H1 (cell line): ENCODE measurements at regions not wholly inside any gene's neighbourhood (a gene's known extent, or its start where the extent isn't known, plus 50 kb on each side); places are given as distances from the start of the nearest gene placed in this dataset.

Experiments
- CTCF ChIA-PET: fragments of 300-600 bp; sonication (Branson Sonifier 250); formaldehyde crosslinking; loops from one replicate; lab custom pipeline; 2021; ENCODE audit not compliant: partially characterized antibody; lab: Charles Lee
- POLR2A ChIA-PET: fragments of 300-600 bp; sonication (Branson Sonifier 250); formaldehyde crosslinking; loops from one replicate; lab custom pipeline; 2021; ENCODE audit warnings: inconsistent platforms; ENCODE audit not compliant: partially characterized antibody; lab: Charles Lee
- DNase-seq, 2 experiments: peaks; one replicate each; pipeline versions ENCODE4 v3.0.0 to v3.0.0-alpha.2; 2010 to 2022; ENCODE audit warnings: low spot score in 2 of 2, low read depth in 1 of 2, mixed read lengths in 1 of 2
- FAIRE-seq: peaks from 2 replicates; lab custom pipeline; 2011; peaks lifted over from hg19 to GRCh38; lab: Jason Lieb, UNC
- H2AFZ ChIP-seq: 2 replicates; pipeline ENCODE4 v1.8.1; 2012; ENCODE audit warnings: low read length, inconsistent platforms
- H2AK5ac ChIP-seq: 2 replicates; pipeline ENCODE4 v1.6.1; 2013; ENCODE audit warnings: low read depth, low read length
- H2BK120ac ChIP-seq: replicated peaks from 2 replicates; pipeline ENCODE3; 2013; ENCODE audit warnings: low read depth, low read length, inconsistent platforms
- H2BK12ac ChIP-seq: 2 replicates; pipeline ENCODE4 v1.6.1; 2013; ENCODE audit warnings: low read depth, low read length
- H2BK15ac ChIP-seq: 2 replicates; pipeline ENCODE4 v1.6.1; 2013; ENCODE audit warnings: low read length
- H2BK20ac ChIP-seq: 2 replicates; pipeline ENCODE4 v1.6.1; 2013; ENCODE audit warnings: low read length
- H2BK5ac ChIP-seq: 2 replicates; pipeline ENCODE4 v1.6.1; 2013; ENCODE audit warnings: low read depth, low read length
- H3K14ac ChIP-seq: 2 replicates; pipeline ENCODE4 v1.6.1; 2013; ENCODE audit warnings: inconsistent platforms; ENCODE audit not compliant: insufficient read length
- H3K18ac ChIP-seq: 2 replicates; pipeline ENCODE4 v1.6.1; 2013; ENCODE audit warnings: low read length; ENCODE audit errors: extremely low read depth
- H3K23ac ChIP-seq: 2 replicates; pipeline ENCODE4 v1.6.1; 2013; ENCODE audit warnings: inconsistent platforms; ENCODE audit not compliant: insufficient read length
- H3K23me2 ChIP-seq: 2 replicates; pipeline ENCODE4 v1.6.1; 2013; ENCODE audit warnings: low read depth, low read length
- H3K27ac ChIP-seq: 2 replicates; pipeline ENCODE4 v1.6.1; 2011; ENCODE audit warnings: low read depth, low read length, inconsistent platforms
- H3K27me3 ChIP-seq, 4 experiments: replicated peaks in 1 of 4; 1 replicate in 1 of 4; 2 replicates in 3 of 4; pipeline versions ENCODE4 v1.6.1 to v1.8.1; 2011 to 2013; ENCODE audit warnings: low read length in 3 of 4, mild to moderate bottlenecking in 3 of 4, inconsistent platforms in 2 of 4, mixed read lengths in 2 of 4, moderate library complexity in 1 of 4; ENCODE audit not compliant: control insufficient read depth in 3 of 4, insufficient read depth in 3 of 4; ENCODE audit errors: extremely low read depth in 1 of 4
- H3K36me3 ChIP-seq, 4 experiments: 2 replicates each; pipeline versions ENCODE4 v1.6.1 to v1.8.1; 2011 to 2013; ENCODE audit warnings: mild to moderate bottlenecking in 4 of 4, low read length in 3 of 4, moderate library complexity in 2 of 4, control low read depth in 1 of 4, inconsistent platforms in 1 of 4; ENCODE audit not compliant: insufficient read depth in 4 of 4, control insufficient read depth in 2 of 4
- H3K4ac ChIP-seq: replicated peaks from 2 replicates; pipeline ENCODE3; 2013; ENCODE audit warnings: low read length, low read depth, mixed read lengths, inconsistent platforms; ENCODE audit not compliant: insufficient read length
- H3K4me1 ChIP-seq, 4 experiments: replicated peaks in 1 of 4; 1 replicate in 1 of 4; 2 replicates in 3 of 4; pipeline versions ENCODE4 v1.6.1 to v1.8.1; 2011 to 2013; ENCODE audit warnings: low read length in 3 of 4, inconsistent platforms in 2 of 4, mixed read lengths in 1 of 4; ENCODE audit not compliant: insufficient read depth in 4 of 4, control insufficient read depth in 3 of 4
- H3K4me2 ChIP-seq, 2 experiments: 2 replicates each; pipeline versions ENCODE4 v1.6.1 to v1.8.1; 2011 to 2013; ENCODE audit warnings: low read depth in 2 of 2, low read length in 2 of 2, control low read depth in 1 of 2, inconsistent platforms in 1 of 2, mild to moderate bottlenecking in 1 of 2; ENCODE audit not compliant: insufficient read depth in 1 of 2
- H3K4me3 ChIP-seq, 4 experiments: fragments of 200-600, 300-600 bp in 1 of 4; sonication (generic), shearing (Covaris generic), sonication (Bioruptor Twin) in 1 of 4; 2 replicates each; pipeline versions ENCODE4 v1.5.1 to v1.8.1; 2011 to 2016; ENCODE audit warnings: low read length in 4 of 4, low read depth in 3 of 4, control low read depth in 2 of 4, inconsistent platforms in 2 of 4, mild to moderate bottlenecking in 2 of 4, mixed read lengths in 1 of 4, moderate library complexity in 1 of 4; ENCODE audit not compliant: insufficient read depth in 2 of 4; ENCODE audit errors: extremely low read depth in 1 of 4
- H3K56ac ChIP-seq: replicated peaks from 2 replicates; pipeline ENCODE3; 2013; ENCODE audit warnings: low read depth, mild to moderate bottlenecking, mixed read lengths, low read length, inconsistent platforms; ENCODE audit not compliant: insufficient read length
- H3K79me1 ChIP-seq: 2 replicates; pipeline ENCODE4 v1.6.1; 2013; ENCODE audit warnings: low read depth, low read length, control low read depth
- H3K79me2 ChIP-seq, 2 experiments: 2 replicates each; pipeline versions ENCODE4 v1.6.1 to v1.8.1; 2012 to 2013; ENCODE audit warnings: low read length in 2 of 2, mild to moderate bottlenecking in 2 of 2, inconsistent platforms in 1 of 2; ENCODE audit not compliant: insufficient read depth in 2 of 2, control insufficient read depth in 1 of 2
- H3K9ac ChIP-seq, 4 experiments: replicated peaks in 1 of 4; 1 replicate in 1 of 4; 2 replicates in 3 of 4; pipeline versions ENCODE4 v1.6.1 to v1.8.1; 2011 to 2013; ENCODE audit warnings: low read depth in 3 of 4, low read length in 3 of 4, control low read depth in 2 of 4, mild to moderate bottlenecking in 2 of 4, moderate library complexity in 2 of 4, inconsistent platforms in 1 of 4; ENCODE audit errors: extremely low read depth in 1 of 4
- H3K9me3 ChIP-seq, 2 experiments: 2 replicates each; pipeline versions ENCODE4 v1.6.1 to v1.8.1; 2012 to 2013; ENCODE audit warnings: mild to moderate bottlenecking in 2 of 2, moderate library complexity in 2 of 2, control low read depth in 1 of 2, inconsistent platforms in 1 of 2, low read depth in 1 of 2, low read length in 1 of 2, mixed read lengths in 1 of 2; ENCODE audit not compliant: insufficient read depth in 2 of 2
- H4K20me1 ChIP-seq, 2 experiments: replicated peaks in 1 of 2; 2 replicates each; pipeline versions ENCODE3 to v1.8.1; 2011 to 2013; ENCODE audit warnings: inconsistent platforms in 2 of 2, low read length in 2 of 2, mild to moderate bottlenecking in 1 of 2; ENCODE audit not compliant: insufficient read depth in 2 of 2, control insufficient read depth in 1 of 2
- H4K5ac ChIP-seq: 2 replicates; pipeline ENCODE4 v1.6.1; 2013; ENCODE audit warnings: low read length, low read depth, mixed read lengths, inconsistent platforms; ENCODE audit not compliant: insufficient read length
- H4K8ac ChIP-seq: 2 replicates; pipeline ENCODE4 v1.8.0; 2013; ENCODE audit warnings: mild to moderate bottlenecking, moderate library complexity, low read length, inconsistent platforms; ENCODE audit not compliant: insufficient read depth; ENCODE audit errors: extremely low read depth
- H4K91ac ChIP-seq: replicated peaks from 2 replicates; pipeline ENCODE3; 2013; ENCODE audit warnings: low read length, mixed read lengths, inconsistent platforms; ENCODE audit not compliant: insufficient read length
- EZH2 ChIP-seq: fragments of 200-600 bp; sonication (generic); IDR thresholded peaks from 2 replicates; pipeline ENCODE4 v1.7.1; 2012; ENCODE audit warnings: low read depth, mild to moderate bottlenecking, moderate library complexity, low read length, inconsistent platforms; ENCODE audit not compliant: severe bottlenecking
- HDAC6 ChIP-seq: IDR thresholded peaks from one replicate; pipeline ENCODE4 v1.7.1; 2012; ENCODE audit warnings: low read depth, mild to moderate bottlenecking, inconsistent platforms, low read length, moderate library complexity
- KDM1A ChIP-seq: fragments of 200-600, 300-600 bp; sonication (generic); IDR thresholded peaks from 2 replicates; pipeline ENCODE4 v1.7.1; 2016; ENCODE audit warnings: mild to moderate bottlenecking, low read length, borderline replicate concordance
- PHF8 ChIP-seq: fragments of 200-600 bp; sonication (generic); conservative IDR thresholded peaks from 2 replicates; pipeline ENCODE4 v1.7.1; 2012; ENCODE audit warnings: low read depth, mild to moderate bottlenecking, inconsistent platforms, low read length, moderate library complexity
- RBBP5 ChIP-seq: IDR thresholded peaks from 2 replicates; pipeline ENCODE4 v1.7.1; 2012; ENCODE audit warnings: low read depth, mild to moderate bottlenecking, inconsistent platforms, low read length, moderate library complexity, borderline replicate concordance
- SAP30 ChIP-seq: fragments of 300-600 bp; sonication (generic); IDR thresholded peaks from 2 replicates; pipeline ENCODE4 v1.7.1; 2012; ENCODE audit warnings: low read length, moderate library complexity, mild to moderate bottlenecking, inconsistent platforms; ENCODE audit not compliant: insufficient read depth, insufficient replicate concordance
- YY1 ChIP-seq: IDR thresholded peaks from 2 replicates; pipeline ENCODE4 v1.6.1; 2011; ENCODE audit warnings: low read depth, mild to moderate bottlenecking, low read length
- WGBS, 2 experiments: shearing (Covaris generic) in 1 of 2; methylation state at CpG; one replicate each; pipeline versions ENCODE4 v1.1.6 to v1.1.7; 2013 to 2015; ENCODE audit warnings: low lambda C conversion rate in 2 of 2, mixed read lengths in 2 of 2, inconsistent platforms in 1 of 2, low coverage in 1 of 2, missing lambda C conversion rate in 1 of 2; ENCODE audit not compliant: insufficient replicate concordance in 2 of 2, insufficient coverage in 1 of 2, insufficient read length in 1 of 2; ENCODE audit errors: extremely low coverage in 1 of 2, missing lambda C conversion rate in 1 of 2; 5-methylcytosine and 5-hydroxymethylcytosine counted together

DNA sequence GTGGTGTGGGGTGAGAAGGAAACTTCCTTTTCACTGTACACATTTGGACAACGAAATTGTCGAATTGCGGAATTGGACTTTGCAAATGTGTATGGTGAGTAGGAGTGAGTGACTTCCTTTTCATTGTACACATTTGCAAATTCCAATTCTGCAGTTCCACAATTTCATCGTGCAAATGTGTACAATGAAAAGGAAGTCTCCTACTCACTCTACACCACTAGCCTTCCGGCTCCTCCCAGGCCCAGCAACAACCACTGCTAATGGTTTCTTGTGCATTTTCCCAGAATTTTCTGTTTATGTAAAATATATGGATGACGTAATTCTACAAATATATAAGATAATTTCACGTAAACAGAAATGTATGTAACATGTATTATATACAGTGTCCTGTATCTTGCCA is 118.5 kb downstream of the ARL4A start:
- Histone ChIP-seq H3K4me3 (no peak overlapping the region), H2BK15ac (no peak overlapping the region), H2BK20ac (no peak overlapping the region), H4K5ac (no peak overlapping the region), H3K9me3 (no peaks in the 10 kb centered on the region), H2BK5ac (no peak overlapping the region), H3K79me2 (no peaks in the 10 kb centered on the region), H3K27me3 (no peaks in the 10 kb centered on the region), H3K18ac (no peak overlapping the region), H2AK5ac (no peak overlapping the region), H3K4ac (no peak overlapping the region), H4K8ac (no peak overlapping the region), H4K91ac (no peak overlapping the region), H2BK120ac (no peak overlapping the region), H3K9ac (no peak overlapping the region), H3K14ac (no peak overlapping the region), H3K27ac (no peak overlapping the region), H2AFZ (peak overlapping the region; percentile 38; the same call in 1 of the 2 replicates), H3K4me2 (no peak overlapping the region), H3K79me1 (no peaks in the 10 kb centered on the region), H3K23ac (no peak overlapping the region), H3K23me2 (no peaks in the 10 kb centered on the region), H2BK12ac (no peak overlapping the region), H3K36me3 (no peaks in the 10 kb centered on the region), H3K56ac (no peak overlapping the region), H3K4me1 (peaks cover 0 to 6% (median 1%) of the 10 kb centered on the region in 4 experiments; a peak in 2 of 7 replicates), H4K20me1 (no peaks in the 10 kb centered on the region)
- ChIA-PET POLR2A (no interaction called here), CTCF (no interaction called here)
- WGBS, 2 experiments, result 74% methylated on average over 7 of the region's 7 CpGs; no CpG with 5 or more reads in 1 of the 2 experiments
- no peak for FAIRE-seq
- TF ChIP-seq YY1, result no peak
- TF ChIP-seq SAP30, result no peak
- no peak for TF ChIP-seq RBBP5
- TF ChIP-seq PHF8, result no peak
- TF ChIP-seq KDM1A, result no peak
- TF ChIP-seq EZH2, result no peak
- no peak for TF ChIP-seq HDAC6
- DNase-seq, result no peak
